ENCODE measurements at regions not wholly inside any gene's neighbourhood (a gene's known extent, or its start where the extent isn't known, plus 50 kb on each side); places are given as distances from the start of the nearest gene placed in this dataset.

- DNase-seq (ENCODE audit: low read depth, low spot score) = no peak
- H3K4me2 ChIP-seq (ENCODE audit: control insufficient read depth, extremely low read depth, insufficient read depth, low read depth, low read length) = no peak overlapping the region
- no peak overlapping the region for H3K27ac ChIP-seq (ENCODE audit: control insufficient read depth, insufficient read depth, low read length)
- H3K36me3 ChIP-seq (ENCODE audit: control insufficient read depth in 2 of 2, extremely low read depth in 1 of 2, insufficient read depth in 2 of 2, low read length in 2 of 2) = no peaks in the 10 kb centered on the region
- H3K79me2 ChIP-seq (ENCODE audit: control insufficient read depth, insufficient read depth, low read length) = no peaks in the 10 kb centered on the region
- H3K4me3 ChIP-seq (ENCODE audit: control insufficient read depth in 2 of 3, extremely low read depth in 1 of 3, insufficient read depth in 2 of 3, low read depth in 1 of 3, low read length in 3 of 3) = no peak overlapping the region
- dilution Hi-C loops (cut with MboI; ENCODE audit: extremely low pct_ligation_motif_present, low sequenced_read_pairs) = no loop called here
- no peaks in the 10 kb centered on the region for H4K20me1 ChIP-seq (ENCODE audit: control insufficient read depth, extremely low read depth, insufficient read depth, low read length)
- peaks cover 2% of the 10 kb centered on the region for H3K4me1 ChIP-seq (ENCODE audit: control insufficient read depth, extremely low read depth, insufficient read depth, low read length)
- no peaks in the 10 kb centered on the region for H3K9me1 ChIP-seq (ENCODE audit: control insufficient read depth, extremely low read depth, insufficient read depth, low read length)
- no peak overlapping the region for H3K9ac ChIP-seq (ENCODE audit: control insufficient read depth, extremely low read depth, insufficient read depth, low read length)
- peaks cover 66% of the 10 kb centered on the region for H3K27me3 ChIP-seq (ENCODE audit: control insufficient read depth, extremely low read depth, insufficient read depth, low read length)
- no peak overlapping the region for H2AFZ ChIP-seq (ENCODE audit: control insufficient read depth, low read length)
- FAIRE-seq = no peak
- TF ChIP-seq EZH2 (IDR thresholded peaks at IDR 0.05; ENCODE audit: low read length) (no peak), CTCF (optimal IDR thresholded peaks at IDR 0.05 in 1 of 3, IDR thresholded peaks at IDR 0.05 in 1 of 3, conservative IDR thresholded peaks at IDR 0.05 in 1 of 3; ENCODE audit: extremely low read depth in 1 of 3, insufficient read depth in 2 of 3, low read length in 3 of 3) (no peak)
- H3K9me3 ChIP-seq (ENCODE audit: control insufficient read depth, low read depth, low read length) = no peaks in the 10 kb centered on the region
Observed at GRCh38 chr5:176740702-176741496, 69.5 kb upstream of the UNC5A start.

GRCh38 chr5:176741561-176742211 is 68.7 kb upstream of the UNC5A start:
- Histone ChIP-seq H3K79me2 (ENCODE audit: control insufficient read depth, insufficient read depth, low read length) (no peaks in the 10 kb centered on the region), H3K4me1 (ENCODE audit: control insufficient read depth, extremely low read depth, insufficient read depth, low read length) (peaks cover 2% of the 10 kb centered on the region), H3K27me3 (ENCODE audit: control insufficient read depth, extremely low read depth, insufficient read depth, low read length) (peaks cover 58% of the 10 kb centered on the region), H3K4me3 (ENCODE audit: control insufficient read depth in 2 of 3, extremely low read depth in 1 of 3, insufficient read depth in 2 of 3, low read depth in 1 of 3, low read length in 3 of 3) (no peak overlapping the region), H4K20me1 (ENCODE audit: control insufficient read depth, extremely low read depth, insufficient read depth, low read length) (no peaks in the 10 kb centered on the region), H2AFZ (ENCODE audit: control insufficient read depth, low read length) (no peak overlapping the region), H3K9me3 (ENCODE audit: control insufficient read depth, low read depth, low read length) (no peaks in the 10 kb centered on the region), H3K9me1 (ENCODE audit: control insufficient read depth, extremely low read depth, insufficient read depth, low read length) (no peaks in the 10 kb centered on the region), H3K27ac (ENCODE audit: control insufficient read depth, insufficient read depth, low read length) (no peak overlapping the region), H3K36me3 (ENCODE audit: control insufficient read depth in 2 of 2, extremely low read depth in 1 of 2, insufficient read depth in 2 of 2, low read length in 2 of 2) (no peaks in the 10 kb centered on the region), H3K4me2 (ENCODE audit: control insufficient read depth, extremely low read depth, insufficient read depth, low read depth, low read length) (no peak overlapping the region), H3K9ac (ENCODE audit: control insufficient read depth, extremely low read depth, insufficient read depth, low read length) (no peak overlapping the region)
- no peak for DNase-seq (ENCODE audit: low read depth, low spot score)
- TF ChIP-seq CTCF (optimal IDR thresholded peaks at IDR 0.05 in 1 of 3, IDR thresholded peaks at IDR 0.05 in 1 of 3, conservative IDR thresholded peaks at IDR 0.05 in 1 of 3; ENCODE audit: extremely low read depth in 1 of 3, insufficient read depth in 2 of 3, low read length in 3 of 3) (no peak), EZH2 (IDR thresholded peaks at IDR 0.05; ENCODE audit: low read length) (peak; percentile 34)
- no peak for FAIRE-seq
- dilution Hi-C loops (cut with MboI; ENCODE audit: extremely low pct_ligation_motif_present, low sequenced_read_pairs) = no loop called here

All from keratinocyte (primary cell).